Fibroblast of the aortic adventitia (primary cell): ENCODE measurements at regions not wholly inside any gene's neighbourhood (a gene's known extent, or its start where the extent isn't known, plus 50 kb on each side); places are given as distances from the start of the nearest gene placed in this dataset.

Source experiments
- DNase-seq: peaks from one replicate; pipeline ENCODE4 v3.0.0-alpha.2; 2010; ENCODE audit warnings: low read depth
- H3K4me3 ChIP-seq: 2 replicates; pipeline ENCODE4 v1.5.1; 2011; ENCODE audit warnings: low read depth, mild to moderate bottlenecking, control low read depth, low read length, moderate library complexity
- CTCF ChIP-seq: IDR thresholded peaks from 2 replicates; pipeline ENCODE4 v1.5.1; 2011; ENCODE audit warnings: mild to moderate bottlenecking, low read length, control low read depth, inconsistent platforms; ENCODE audit not compliant: insufficient read depth

- no peak for TF ChIP-seq CTCF
- no peak for DNase-seq
Observed at GRCh38 chr14:56049536-56049935, 68.7 kb upstream of the PELI2 start.

GRCh38 chr14:56055511-56055910 is 62.7 kb upstream of the PELI2 start:
- H3K4me3 ChIP-seq = no peak overlapping the region
- no peak for DNase-seq
- no peak for TF ChIP-seq CTCF

More at GRCh38 chr14:56049536-56049935, 68.7 kb upstream of the PELI2 start:
- no peak overlapping the region for H3K4me3 ChIP-seq

- no peak overlapping the region for H3K4me3 ChIP-seq
- TF ChIP-seq CTCF = no peak
- no peak for DNase-seq
Observed at GRCh38 chr14:56056031-56056430, 62.2 kb upstream of the PELI2 start.

GRCh38 chr14:56057071-56057741 is 61.0 kb upstream of the PELI2 start:
- DNase-seq = no peak
- no peak for TF ChIP-seq CTCF
- H3K4me3 ChIP-seq = no peak overlapping the region

- DNase-seq = no peak
- no peak overlapping the region for H3K4me3 ChIP-seq
- no peak for TF ChIP-seq CTCF
Observed at GRCh38 chr14:56057767-56058166, 60.4 kb upstream of the PELI2 start.

GRCh38 chr14:56059054-56059453 is 59.2 kb upstream of the PELI2 start:
- H3K4me3 ChIP-seq = no peak overlapping the region
- DNase-seq = no peak
- no peak for TF ChIP-seq CTCF

GRCh38 chr14:56061051-56061450 is 57.2 kb upstream of the PELI2 start:
- no peak for TF ChIP-seq CTCF
- H3K4me3 ChIP-seq = no peak overlapping the region
- no peak for DNase-seq
